Activated B cell treated with CpG ODN at 0.5 μM for 24 hours (primary cell): ENCODE measurements at regions not wholly inside any gene's neighbourhood (a gene's known extent, or its start where the extent isn't known, plus 50 kb on each side); places are given as distances from the start of the nearest gene placed in this dataset.

ENCODE experiments used
- ATAC-seq: fragments of 200-7000 bp; cut with Tn5 transposase; one replicate; pipeline ENCODE4 v1.10.0; 2021; ENCODE audit warnings: low read depth, mild to moderate bottlenecking, moderate library complexity
- CTCF ChIA-PET: fragments of 350-600 bp; sonication (Branson Sonifier 250); formaldehyde crosslinking; loops from one replicate; lab custom pipeline; 2021; ENCODE audit warnings: antibody characterized with exemption; lab: Charles Lee
- POLR2A ChIA-PET: fragments of 350-600 bp; sonication (Branson Sonifier 250); formaldehyde crosslinking; loops from one replicate; lab custom pipeline; 2021; ENCODE audit warnings: antibody characterized with exemption; lab: Charles Lee
- DNase-seq: peaks from one replicate; pipeline ENCODE4 v3.0.0; 2022
- H3K27ac Mint-ChIP-seq: one replicate; pipeline ENCODE4 v1.8.0; 2020; ENCODE audit warnings: mixed read lengths
- H3K27me3 Mint-ChIP-seq: one replicate; pipeline ENCODE4 v1.8.0; 2021; ENCODE audit warnings: mixed read lengths
- H3K36me3 Mint-ChIP-seq: one replicate; pipeline ENCODE4 v1.8.0; 2021; ENCODE audit warnings: low read depth, mixed read lengths
- H3K4me1 Mint-ChIP-seq: one replicate; pipeline ENCODE4 v1.8.0; 2021; ENCODE audit warnings: mixed read lengths
- H3K4me3 Mint-ChIP-seq: one replicate; pipeline ENCODE4 v1.8.0; 2020; ENCODE audit warnings: mild to moderate bottlenecking, mixed read lengths
- H3K9me3 Mint-ChIP-seq: one replicate; pipeline ENCODE4 v1.8.0; 2020; ENCODE audit warnings: mixed read lengths
- intact Hi-C: fragments of 100-400 bp; cut with micrococcal nuclease; formaldehyde crosslinking; loops from one replicate; pipeline ENCODE4 v1.15.1; 2024
- TF ChIP-seq, protein P1 (sequence below): fragments of 200-600 bp; IDR thresholded peaks from one replicate; pipeline ENCODE4 v1.8.0; 2022; ENCODE audit warnings: antibody characterized with exemption, mild to moderate bottlenecking

- ChIA-PET CTCF (no interaction called here), POLR2A (no interaction called here)
- TF ChIP-seq, protein P1, sequence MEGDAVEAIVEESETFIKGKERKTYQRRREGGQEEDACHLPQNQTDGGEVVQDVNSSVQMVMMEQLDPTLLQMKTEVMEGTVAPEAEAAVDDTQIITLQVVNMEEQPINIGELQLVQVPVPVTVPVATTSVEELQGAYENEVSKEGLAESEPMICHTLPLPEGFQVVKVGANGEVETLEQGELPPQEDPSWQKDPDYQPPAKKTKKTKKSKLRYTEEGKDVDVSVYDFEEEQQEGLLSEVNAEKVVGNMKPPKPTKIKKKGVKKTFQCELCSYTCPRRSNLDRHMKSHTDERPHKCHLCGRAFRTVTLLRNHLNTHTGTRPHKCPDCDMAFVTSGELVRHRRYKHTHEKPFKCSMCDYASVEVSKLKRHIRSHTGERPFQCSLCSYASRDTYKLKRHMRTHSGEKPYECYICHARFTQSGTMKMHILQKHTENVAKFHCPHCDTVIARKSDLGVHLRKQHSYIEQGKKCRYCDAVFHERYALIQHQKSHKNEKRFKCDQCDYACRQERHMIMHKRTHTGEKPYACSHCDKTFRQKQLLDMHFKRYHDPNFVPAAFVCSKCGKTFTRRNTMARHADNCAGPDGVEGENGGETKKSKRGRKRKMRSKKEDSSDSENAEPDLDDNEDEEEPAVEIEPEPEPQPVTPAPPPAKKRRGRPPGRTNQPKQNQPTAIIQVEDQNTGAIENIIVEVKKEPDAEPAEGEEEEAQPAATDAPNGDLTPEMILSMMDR, result no peak
- H3K36me3 Mint-ChIP-seq, result no peaks in the 10 kb centered on the region
- intact Hi-C loops, result no loop called here
- H3K27ac Mint-ChIP-seq, result no peak overlapping the region
- DNase-seq, result no peak
- H3K27me3 Mint-ChIP-seq, result no peaks in the 10 kb centered on the region
- H3K9me3 Mint-ChIP-seq, result no peaks in the 10 kb centered on the region
- no peak for ATAC-seq
- no peaks in the 10 kb centered on the region for H3K4me1 Mint-ChIP-seq
- H3K4me3 Mint-ChIP-seq, result no peak overlapping the region
Observed at GRCh38 chr4:119933606-119934005, 133.0 kb downstream of the MAD2L1 start.

DNA sequence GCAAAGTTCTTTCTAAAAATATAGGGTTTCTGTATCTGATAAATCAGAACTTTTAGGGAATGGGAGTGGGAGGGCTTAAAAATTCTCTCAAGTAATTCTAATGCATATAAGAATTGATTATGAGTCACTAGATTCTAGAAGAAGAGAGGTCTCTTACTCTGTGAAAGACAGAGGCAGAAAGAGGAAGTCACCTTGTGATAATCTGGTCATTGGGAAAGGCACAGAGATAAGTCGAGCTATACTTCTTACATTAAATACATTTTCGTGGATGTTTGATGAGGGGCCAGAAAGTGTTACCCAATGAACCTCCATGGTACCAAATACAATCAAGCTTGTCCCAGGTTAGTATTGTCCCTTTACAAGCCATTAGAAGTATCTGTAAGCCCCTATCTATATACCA, 134.4 kb downstream of the MAD2L1 start:
- CTCF ChIA-PET, result no interaction called here
- no peaks in the 10 kb centered on the region for H3K27me3 Mint-ChIP-seq
- H3K27ac Mint-ChIP-seq, result no peak overlapping the region
- no peak overlapping the region for H3K4me3 Mint-ChIP-seq
- no peaks in the 10 kb centered on the region for H3K36me3 Mint-ChIP-seq
- intact Hi-C loops, result no loop called here
- DNase-seq (no peak), ATAC-seq (no peak)
- TF ChIP-seq, protein P1, result no peak
- POLR2A ChIA-PET, result no interaction called here
- no peaks in the 10 kb centered on the region for H3K9me3 Mint-ChIP-seq
- H3K4me1 Mint-ChIP-seq, result no peaks in the 10 kb centered on the region

DNA sequence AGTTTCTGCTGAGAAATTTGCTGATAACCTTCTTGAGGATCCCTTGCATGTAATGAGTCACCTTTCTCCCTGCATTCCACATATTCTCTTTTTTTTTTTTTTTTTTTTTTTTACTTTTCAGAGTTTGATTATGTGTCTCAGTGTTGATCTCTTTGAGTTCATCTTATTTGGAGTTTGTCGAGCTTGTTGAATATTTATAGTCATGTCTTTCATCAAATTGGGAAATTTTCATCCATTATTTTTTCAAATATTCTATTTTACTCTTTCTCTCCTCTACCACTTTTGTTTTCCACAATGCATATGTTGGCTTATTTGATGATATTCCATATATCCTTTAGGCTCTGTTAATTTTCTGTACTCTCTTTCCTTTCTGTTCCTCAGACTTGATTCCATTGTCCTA, 136.1 kb downstream of the MAD2L1 start:
- intact Hi-C loops, result no loop called here
- H3K9me3 Mint-ChIP-seq, result no peaks in the 10 kb centered on the region
- no peaks in the 10 kb centered on the region for H3K4me1 Mint-ChIP-seq
- H3K4me3 Mint-ChIP-seq, result no peak overlapping the region
- no peak for DNase-seq
- TF ChIP-seq, protein P1, result no peak
- no peak for ATAC-seq
- CTCF ChIA-PET, result no interaction called here
- no peak overlapping the region for H3K27ac Mint-ChIP-seq
- H3K27me3 Mint-ChIP-seq, result no peaks in the 10 kb centered on the region
- H3K36me3 Mint-ChIP-seq, result no peaks in the 10 kb centered on the region
- POLR2A ChIA-PET, result no interaction called here

DNA sequence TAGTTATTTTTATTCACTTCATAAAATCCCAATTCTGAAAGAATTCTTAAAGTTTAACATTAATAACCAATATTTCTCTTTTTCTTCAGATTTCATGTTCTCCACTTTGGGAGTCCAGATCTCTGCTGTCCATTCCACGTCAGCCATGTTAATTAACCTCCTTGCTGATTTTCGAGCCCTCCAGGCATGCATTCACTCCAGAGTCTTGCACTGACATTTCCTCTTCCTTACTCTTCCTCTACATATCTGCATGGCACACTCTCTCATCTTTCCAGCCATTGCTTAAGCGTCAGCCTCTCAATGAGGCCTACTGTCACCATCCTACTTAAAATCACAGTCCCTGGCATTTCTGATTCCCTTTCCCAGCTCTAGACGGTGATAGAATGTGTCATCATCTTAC, 144.8 kb downstream of the MAD2L1 start:
- POLR2A ChIA-PET, result no interaction called here

DNA sequence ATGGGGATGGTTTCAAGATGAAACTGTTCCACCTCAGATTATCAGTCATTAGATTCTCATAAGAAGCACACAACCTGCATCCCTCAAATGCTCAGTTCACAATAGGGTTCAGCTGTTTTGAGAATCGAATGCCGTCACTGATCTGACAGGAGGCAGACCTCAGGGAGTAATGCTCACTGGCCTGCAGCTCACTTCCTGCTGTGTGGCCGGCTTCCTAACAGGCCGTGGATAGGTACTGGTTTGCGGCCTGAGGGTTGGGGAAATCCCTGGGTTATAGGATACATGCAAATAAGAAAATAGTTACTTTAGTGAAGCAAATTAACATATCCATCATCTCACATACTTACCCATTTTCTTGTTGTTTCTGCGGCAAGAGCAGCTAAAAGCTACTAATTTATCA, 160.4 kb downstream of the MAD2L1 start:
- no peaks in the 10 kb centered on the region for H3K4me1 Mint-ChIP-seq
- no peak for ATAC-seq
- no peak for DNase-seq
- H3K36me3 Mint-ChIP-seq, result no peaks in the 10 kb centered on the region
- H3K27ac Mint-ChIP-seq, result no peak overlapping the region
- no peak overlapping the region for H3K4me3 Mint-ChIP-seq
- POLR2A ChIA-PET, result no interaction called here
- peaks cover 2% of the 10 kb centered on the region for H3K27me3 Mint-ChIP-seq
- CTCF ChIA-PET, result no interaction called here
- TF ChIP-seq, protein P1, result no peak
- intact Hi-C loops, result no loop called here
- H3K9me3 Mint-ChIP-seq, result peaks cover 13% of the 10 kb centered on the region

More for the DNA sequence above, 144.8 kb downstream of the MAD2L1 start:
- TF ChIP-seq, protein P1, result no peak
- Mint-ChIP-seq H3K27ac (no peak overlapping the region), H3K27me3 (no peaks in the 10 kb centered on the region), H3K4me1 (no peaks in the 10 kb centered on the region), H3K4me3 (no peak overlapping the region), H3K36me3 (no peaks in the 10 kb centered on the region), H3K9me3 (peaks cover 10% of the 10 kb centered on the region)
- intact Hi-C loops, result no loop called here
- CTCF ChIA-PET, result interaction anchor here (0.5 kb wide), 1 partner anchor 1695 kb away, joined by 3 read pairs; no protein-coding TSS in a partner anchor
- ATAC-seq (no peak), DNase-seq (no peak)
